ENCODE measurements at regions not wholly inside any gene's neighbourhood (a gene's known extent, or its start where the extent isn't known, plus 50 kb on each side); places are given as distances from the start of the nearest gene placed in this dataset.

DNA sequence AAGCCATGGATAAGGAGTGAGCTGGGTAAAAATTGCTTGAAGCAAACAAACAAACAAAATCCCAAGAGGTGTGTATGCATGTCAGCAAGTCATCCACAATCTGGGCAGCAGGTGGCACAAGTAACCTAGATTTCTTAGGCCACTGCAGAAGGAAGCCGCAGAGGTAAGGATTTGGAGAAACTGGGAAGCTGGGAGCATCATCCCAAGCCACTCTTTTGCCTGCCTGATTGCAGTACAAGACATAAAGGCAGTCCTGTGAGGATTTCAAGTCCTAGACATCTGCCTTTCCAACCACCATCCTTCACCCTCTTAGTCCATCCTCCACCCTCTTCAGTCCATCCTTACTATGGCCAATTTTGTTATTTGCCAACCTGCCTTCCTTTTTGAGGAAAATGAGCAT, 67.2 kb upstream of the BMAL1 start:
- POLR2A ChIA-PET (ENCODE audit: partially characterized antibody), result interaction anchor here (0.8 to 1.3 kb wide), 2 partner anchors 134 to 148 kb away, joined by 3 to 4 read pairs; no protein-coding TSS in a partner anchor
- peaks cover 0 to 1% (median 0%) of the 10 kb centered on the region in 4 experiments; a peak in 1 of 7 replicates for H3K27me3 ChIP-seq (replicated peaks in 1 of 4; ENCODE audit: control insufficient read depth in 3 of 4, extremely low read depth in 1 of 4, insufficient read depth in 3 of 4, low read length in 3 of 4)
- 23% methylated on average over 1 of the region's 1 CpG; no CpG with 5 or more reads in 1 of the 2 experiments for whole genome bisulfite sequencing, 2 experiments (ENCODE audit: extremely low coverage in 1 of 2, insufficient coverage in 1 of 2, insufficient read length in 1 of 2, insufficient replicate concordance in 2 of 2, low coverage in 1 of 2, low lambda C conversion rate in 2 of 2, missing lambda C conversion rate in 1 of 2)
- TF ChIP-seq CTBP2 (IDR thresholded peaks at IDR 0.05; ENCODE audit: borderline replicate concordance, insufficient read depth, insufficient read length, low read length) (no peak), KDM4A (IDR thresholded peaks at IDR 0.05; ENCODE audit: low read depth, low read length, severe bottlenecking) (no peak), SAP30 (IDR thresholded peaks at IDR 0.05; ENCODE audit: insufficient read depth, insufficient replicate concordance, low read length) (no peak), CBX8 (IDR thresholded peaks at IDR 0.05; ENCODE audit: borderline replicate concordance, low read depth, low read length) (no peak), POU5F1 (IDR thresholded peaks at IDR 0.05; ENCODE audit: low read depth, low read length) (no peak), SIRT6 (IDR thresholded peaks at IDR 0.05; ENCODE audit: low read length) (no peak), CHD2 (IDR thresholded peaks at IDR 0.05; ENCODE audit: low read length) (no peak), RAD21 (IDR thresholded peaks at IDR 0.05 in 1 of 2, conservative IDR thresholded peaks at IDR 0.05 in 1 of 2; ENCODE audit: low read depth in 2 of 2, low read length in 2 of 2) (peak; percentile 93 to 97), EP300 (IDR thresholded peaks at IDR 0.05; ENCODE audit: borderline replicate concordance in 1 of 2, low read depth in 2 of 2, low read length in 2 of 2) (no peak)
- TF ChIP-seq, protein P1, sequence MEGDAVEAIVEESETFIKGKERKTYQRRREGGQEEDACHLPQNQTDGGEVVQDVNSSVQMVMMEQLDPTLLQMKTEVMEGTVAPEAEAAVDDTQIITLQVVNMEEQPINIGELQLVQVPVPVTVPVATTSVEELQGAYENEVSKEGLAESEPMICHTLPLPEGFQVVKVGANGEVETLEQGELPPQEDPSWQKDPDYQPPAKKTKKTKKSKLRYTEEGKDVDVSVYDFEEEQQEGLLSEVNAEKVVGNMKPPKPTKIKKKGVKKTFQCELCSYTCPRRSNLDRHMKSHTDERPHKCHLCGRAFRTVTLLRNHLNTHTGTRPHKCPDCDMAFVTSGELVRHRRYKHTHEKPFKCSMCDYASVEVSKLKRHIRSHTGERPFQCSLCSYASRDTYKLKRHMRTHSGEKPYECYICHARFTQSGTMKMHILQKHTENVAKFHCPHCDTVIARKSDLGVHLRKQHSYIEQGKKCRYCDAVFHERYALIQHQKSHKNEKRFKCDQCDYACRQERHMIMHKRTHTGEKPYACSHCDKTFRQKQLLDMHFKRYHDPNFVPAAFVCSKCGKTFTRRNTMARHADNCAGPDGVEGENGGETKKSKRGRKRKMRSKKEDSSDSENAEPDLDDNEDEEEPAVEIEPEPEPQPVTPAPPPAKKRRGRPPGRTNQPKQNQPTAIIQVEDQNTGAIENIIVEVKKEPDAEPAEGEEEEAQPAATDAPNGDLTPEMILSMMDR (IDR thresholded peaks at IDR 0.05; ENCODE audit: control extremely low read depth in 1 of 3, insufficient read depth in 1 of 3, low read depth in 1 of 3, low read length in 3 of 3), result peak; percentile 29 to 91 (median 87)

More for the DNA sequence above, 67.2 kb upstream of the BMAL1 start:
- Histone ChIP-seq H3K14ac (ENCODE audit: insufficient read length) (no peak overlapping the region), H3K18ac (ENCODE audit: extremely low read depth, low read length) (no peak overlapping the region), H2BK12ac (ENCODE audit: low read depth, low read length) (0 out of 2 replicates have a peak overlapping the region, but pooled peaks have one; percentile 56), H3K4me2 (ENCODE audit: insufficient read depth in 1 of 2, low read depth in 2 of 2, low read length in 2 of 2) (no peak overlapping the region), H2AK5ac (ENCODE audit: low read depth, low read length) (no peak overlapping the region), H3K36me3 (ENCODE audit: control insufficient read depth in 2 of 4, insufficient read depth in 4 of 4, low read length in 3 of 4) (no peaks in the 10 kb centered on the region), H3K79me1 (ENCODE audit: low read depth, low read length) (no peaks in the 10 kb centered on the region), H3K27ac (ENCODE audit: low read depth, low read length) (no peak overlapping the region), H3K9me3 (ENCODE audit: insufficient read depth in 2 of 2, low read depth in 1 of 2, low read length in 1 of 2) (no peaks in the 10 kb centered on the region), H2BK5ac (ENCODE audit: low read depth, low read length) (no peak overlapping the region), H3K4ac (replicated peaks; ENCODE audit: insufficient read length, low read depth, low read length) (no peak overlapping the region), H3K79me2 (ENCODE audit: control insufficient read depth in 1 of 2, insufficient read depth in 2 of 2, low read length in 2 of 2) (no peaks in the 10 kb centered on the region), H4K91ac (replicated peaks; ENCODE audit: insufficient read length, low read length) (no peak overlapping the region), H2AFZ (ENCODE audit: low read length) (peak overlapping the region; percentile 82), H3K4me1 (replicated peaks in 1 of 4; ENCODE audit: control insufficient read depth in 3 of 4, insufficient read depth in 4 of 4, low read length in 3 of 4) (peaks cover 2 to 10% (median 6%) of the 10 kb centered on the region in 4 experiments; a peak in 6 of 7 replicates), H4K20me1 (replicated peaks in 1 of 2; ENCODE audit: control insufficient read depth in 1 of 2, insufficient read depth in 2 of 2, low read length in 2 of 2) (no peaks in the 10 kb centered on the region), H3K23me2 (ENCODE audit: low read depth, low read length) (no peaks in the 10 kb centered on the region; the same call in 1 of the 2 replicates), H2BK20ac (ENCODE audit: low read length) (no peak overlapping the region), H3K56ac (replicated peaks; ENCODE audit: insufficient read length, low read depth, low read length) (no peak overlapping the region), H2BK15ac (ENCODE audit: low read length) (no peak overlapping the region), H3K9ac (replicated peaks in 1 of 4; ENCODE audit: extremely low read depth in 1 of 4, low read depth in 3 of 4, low read length in 3 of 4) (no peak overlapping the region), H4K5ac (ENCODE audit: insufficient read length, low read depth, low read length) (no peak overlapping the region), H4K8ac (ENCODE audit: extremely low read depth, insufficient read depth, low read length) (no peak overlapping the region), H3K4me3 (ENCODE audit: extremely low read depth in 1 of 4, insufficient read depth in 2 of 4, low read depth in 3 of 4, low read length in 4 of 4) (no peak overlapping the region), H3K23ac (ENCODE audit: insufficient read length) (no peak overlapping the region), H2BK120ac (replicated peaks; ENCODE audit: low read depth, low read length) (no peak overlapping the region)
- peak; percentile 53 to 67 for DNase-seq (ENCODE audit: low read depth in 1 of 2, low spot score in 2 of 2)
- CTCF ChIA-PET (ENCODE audit: partially characterized antibody), result interaction anchor here (0.6 to 10.7 kb wide), 51 partner anchors 14 to 1043 kb away, joined by 3 to 98 read pairs (median 4); no protein-coding TSS in a partner anchor
- FAIRE-seq, result peak; percentile 92
